Esophagus muscularis mucosa (tissue), 4 donors: ENCODE measurements at regions not wholly inside any gene's neighbourhood (a gene's known extent, or its start where the extent isn't known, plus 50 kb on each side); places are given as distances from the start of the nearest gene placed in this dataset.

Source experiments
- DNase-seq: peaks from one replicate; pipeline ENCODE4 v3.0.0-alpha.2; 2017; ENCODE audit errors: extremely low spot score
- H3K27ac ChIP-seq, 4 donors: fragments of 200-600 bp; sonication (generic); replicated peaks in 1 of 4; 1 replicate in 3 of 4; 2 replicates in 1 of 4; pipeline ENCODE4 v1.5.1; 2016 to 2019; ENCODE audit warnings: mild to moderate bottlenecking in 1 of 4
- H3K27me3 ChIP-seq, 4 donors: fragments of 200-600 bp; sonication (generic); one replicate each; pipeline versions ENCODE4 v1.5.1 to v1.6.0; 2016 to 2019
- H3K36me3 ChIP-seq, 4 donors: fragments of 200-600 bp; sonication (generic); one replicate each; pipeline ENCODE4 v1.5.1; 2016 to 2019
- H3K4me1 ChIP-seq, 4 donors: fragments of 200-600 bp; sonication (generic); one replicate each; pipeline ENCODE4 v1.5.1; 2016 to 2019
- H3K4me3 ChIP-seq, 4 donors: fragments of 200-600 bp; sonication (generic); 1 replicate in 2 of 4; 2 replicates in 2 of 4; pipeline ENCODE4 v1.5.1; 2016 to 2019; ENCODE audit warnings: mild to moderate bottlenecking in 4 of 4, moderate library complexity in 1 of 4
- H3K9me3 ChIP-seq, 4 donors: fragments of 200-600 bp; sonication (generic); 1 replicate in 3 of 4; 2 replicates in 1 of 4; pipeline ENCODE4 v1.5.1; 2016 to 2019
- EP300 ChIP-seq: sonication (generic); formaldehyde crosslinking; IDR thresholded peaks from one replicate; pipeline ENCODE4 v1.6.1; 2017; ENCODE audit warnings: antibody characterized with exemption
- POLR2A ChIP-seq: fragments of 450-650 bp; IDR thresholded peaks from one replicate; pipeline ENCODE4 v1.6.1; 2017; ENCODE audit warnings: antibody characterized with exemption, moderate library complexity, mild to moderate bottlenecking, low read depth
- POLR2AphosphoS5 ChIP-seq, 2 donors: sonication (generic); formaldehyde crosslinking; IDR thresholded peaks; one replicate each; pipeline ENCODE4 v1.6.1; 2017; ENCODE audit warnings: antibody characterized with exemption in 2 of 2
- WGBS: methylation state at CpG from one replicate; pipeline ENCODE4 v1.1.5; 2018; 5-methylcytosine and 5-hydroxymethylcytosine counted together
- intact Hi-C: fragments of 100-400 bp; cut with DNase I; formaldehyde crosslinking; loops from one replicate; pipeline ENCODE4 v1.15.1; 2023
- TF ChIP-seq, protein P1 (sequence below), 3 experiments: fragments of 200-600 bp in 2 of 3; fragments of 450-650 bp in 1 of 3; sonication (generic) in 2 of 3; IDR thresholded peaks; one replicate each; pipeline ENCODE4 v1.5.1; 2017 to 2019; ENCODE audit warnings: antibody characterized with exemption in 3 of 3, mild to moderate bottlenecking in 2 of 3, moderate library complexity in 1 of 3

DNA sequence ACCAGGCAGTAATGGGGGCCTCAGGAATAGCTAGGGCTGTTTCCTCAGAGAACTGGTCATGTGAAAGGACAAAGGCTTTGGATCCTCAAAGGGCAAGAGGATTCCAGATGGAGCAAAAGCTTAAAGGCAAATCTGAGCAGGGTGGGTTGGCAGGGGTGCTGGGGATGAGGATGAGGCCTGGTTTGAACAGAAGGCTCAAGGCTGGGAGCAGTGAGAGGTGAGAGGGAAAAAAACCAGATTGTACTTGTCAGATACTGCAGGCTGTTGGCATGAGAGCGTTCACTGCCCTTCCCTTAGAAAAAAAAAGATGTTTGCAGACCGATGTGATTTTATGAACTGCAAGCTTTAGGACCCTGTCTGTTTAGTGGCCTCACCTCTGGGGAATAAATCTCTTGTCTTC lies 63.4 kb downstream of the PABIR2 start:
- H3K4me3 ChIP-seq = no peak overlapping the region
- H3K9me3 ChIP-seq = no peaks in the 10 kb centered on the region
- peaks cover 4 to 36% (median 31%) of the 10 kb centered on the region in 4 donors for H3K4me1 ChIP-seq
- WGBS = 43% methylated on average over 2 of the region's 2 CpGs
- DNase-seq = no peak
- H3K27ac ChIP-seq = no peak overlapping the region
- intact Hi-C loops = loop anchor here (10.0 kb wide), 1 partner anchor 99 kb away; no protein-coding TSS in a partner anchor
- H3K36me3 ChIP-seq = no peaks in the 10 kb centered on the region
- no peaks in the 10 kb centered on the region for H3K27me3 ChIP-seq
- TF ChIP-seq POLR2AphosphoS5 (IDR thresholded peaks at IDR 0.05) = no peak
- TF ChIP-seq POLR2A = no peak
- no peak for TF ChIP-seq EP300
- TF ChIP-seq, protein P1, sequence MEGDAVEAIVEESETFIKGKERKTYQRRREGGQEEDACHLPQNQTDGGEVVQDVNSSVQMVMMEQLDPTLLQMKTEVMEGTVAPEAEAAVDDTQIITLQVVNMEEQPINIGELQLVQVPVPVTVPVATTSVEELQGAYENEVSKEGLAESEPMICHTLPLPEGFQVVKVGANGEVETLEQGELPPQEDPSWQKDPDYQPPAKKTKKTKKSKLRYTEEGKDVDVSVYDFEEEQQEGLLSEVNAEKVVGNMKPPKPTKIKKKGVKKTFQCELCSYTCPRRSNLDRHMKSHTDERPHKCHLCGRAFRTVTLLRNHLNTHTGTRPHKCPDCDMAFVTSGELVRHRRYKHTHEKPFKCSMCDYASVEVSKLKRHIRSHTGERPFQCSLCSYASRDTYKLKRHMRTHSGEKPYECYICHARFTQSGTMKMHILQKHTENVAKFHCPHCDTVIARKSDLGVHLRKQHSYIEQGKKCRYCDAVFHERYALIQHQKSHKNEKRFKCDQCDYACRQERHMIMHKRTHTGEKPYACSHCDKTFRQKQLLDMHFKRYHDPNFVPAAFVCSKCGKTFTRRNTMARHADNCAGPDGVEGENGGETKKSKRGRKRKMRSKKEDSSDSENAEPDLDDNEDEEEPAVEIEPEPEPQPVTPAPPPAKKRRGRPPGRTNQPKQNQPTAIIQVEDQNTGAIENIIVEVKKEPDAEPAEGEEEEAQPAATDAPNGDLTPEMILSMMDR (IDR thresholded peaks at IDR 0.05) = no peak

DNA sequence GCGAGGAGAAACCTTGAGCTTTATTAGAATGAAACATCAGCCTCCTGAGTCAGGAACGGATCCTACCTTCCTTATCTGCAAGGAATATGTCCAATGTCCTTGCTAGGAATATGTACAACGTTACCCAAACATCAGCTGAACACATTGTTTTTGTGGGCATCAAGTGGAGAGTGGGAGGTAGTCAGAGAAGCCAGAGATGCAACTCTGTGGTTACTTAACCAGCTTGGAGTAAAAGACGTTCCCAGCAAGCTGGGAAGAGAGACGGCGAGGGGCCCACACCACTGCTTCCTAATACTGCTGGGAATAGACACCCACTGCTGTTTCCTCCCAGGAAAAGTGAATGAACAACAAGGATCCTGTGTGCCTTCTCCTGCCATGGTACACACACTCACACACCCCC lies 64.3 kb downstream of the PABIR2 start:
- intact Hi-C loops = loop anchor here (10.0 kb wide), 1 partner anchor 98 kb away; no protein-coding TSS in a partner anchor
- WGBS = 85% methylated on average over 6 of the region's 6 CpGs

DNA sequence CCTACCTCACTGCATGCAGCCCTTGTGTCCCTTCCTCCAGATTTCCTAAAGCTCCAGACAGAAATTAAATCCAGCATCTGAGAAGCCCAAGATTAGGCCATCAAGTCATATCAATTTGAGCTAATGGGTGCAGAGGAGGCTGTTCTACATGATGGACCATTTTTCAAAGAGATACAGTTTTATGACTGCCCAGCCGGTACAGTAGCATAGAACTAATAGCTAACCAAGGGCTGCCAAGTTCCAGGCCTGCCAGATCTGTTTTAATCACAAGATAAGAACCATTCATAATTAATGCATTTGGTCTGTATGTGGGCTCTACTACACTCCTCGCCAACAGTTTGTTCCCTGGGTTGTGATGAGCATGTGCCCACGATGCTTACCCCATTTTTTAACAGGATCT lies 64.9 kb downstream of the PABIR2 start:
- TF ChIP-seq POLR2A (no peak), POLR2AphosphoS5 (IDR thresholded peaks at IDR 0.05) (no peak), EP300 (no peak)
- TF ChIP-seq, protein P1 (IDR thresholded peaks at IDR 0.05) = no peak
- Histone ChIP-seq H3K4me1 (peaks cover 4 to 24% (median 17%) of the 10 kb centered on the region in 4 donors), H3K27me3 (no peaks in the 10 kb centered on the region), H3K9me3 (no peaks in the 10 kb centered on the region), H3K36me3 (no peaks in the 10 kb centered on the region), H3K27ac (no peak overlapping the region), H3K4me3 (no peak overlapping the region)
- DNase-seq = no peak
- intact Hi-C loops = loop anchor here (10.0 kb wide), 1 partner anchor 97 kb away; no protein-coding TSS in a partner anchor
- WGBS = 90% methylated on average over 3 of the region's 3 CpGs

More for the DNA sequence above, 64.3 kb downstream of the PABIR2 start:
- Histone ChIP-seq H3K9me3 (no peaks in the 10 kb centered on the region), H3K27me3 (no peaks in the 10 kb centered on the region), H3K4me1 (peaks cover 4 to 29% (median 23%) of the 10 kb centered on the region in 4 donors), H3K36me3 (no peaks in the 10 kb centered on the region), H3K27ac (no peak overlapping the region), H3K4me3 (no peak overlapping the region)
- no peak for DNase-seq
- no peak for TF ChIP-seq EP300

DNA sequence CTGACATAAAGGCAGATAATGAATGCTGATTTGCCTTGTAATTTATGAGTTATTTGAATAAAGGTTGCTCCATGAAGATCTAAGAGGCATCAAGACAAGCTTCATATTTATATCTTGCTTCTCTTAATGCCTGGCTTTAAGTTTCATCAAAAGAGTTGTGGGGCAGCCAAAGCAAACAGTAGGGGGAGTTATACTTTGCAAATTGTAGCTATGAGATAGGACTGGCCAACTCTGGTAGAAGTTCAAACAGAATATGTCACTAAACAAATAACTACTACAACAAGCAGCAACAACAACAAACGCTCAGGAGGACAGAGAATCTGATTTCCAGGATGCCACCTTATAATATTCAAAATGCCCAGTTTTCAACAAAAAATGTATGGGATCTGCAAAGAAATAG lies 69.1 kb upstream of the PLAC1 start:
- no peaks in the 10 kb centered on the region for H3K9me3 ChIP-seq
- 81% methylated on average over 1 of the region's 1 CpG for WGBS
- intact Hi-C loops = no loop called here
- no peak overlapping the region for H3K4me3 ChIP-seq
- H3K27ac ChIP-seq = no peak overlapping the region
- no peak for DNase-seq
- no peaks in the 10 kb centered on the region for H3K27me3 ChIP-seq
- H3K36me3 ChIP-seq = no peaks in the 10 kb centered on the region
- no peaks in the 10 kb centered on the region for H3K4me1 ChIP-seq
- TF ChIP-seq POLR2AphosphoS5 (IDR thresholded peaks at IDR 0.05) = no peak

DNA sequence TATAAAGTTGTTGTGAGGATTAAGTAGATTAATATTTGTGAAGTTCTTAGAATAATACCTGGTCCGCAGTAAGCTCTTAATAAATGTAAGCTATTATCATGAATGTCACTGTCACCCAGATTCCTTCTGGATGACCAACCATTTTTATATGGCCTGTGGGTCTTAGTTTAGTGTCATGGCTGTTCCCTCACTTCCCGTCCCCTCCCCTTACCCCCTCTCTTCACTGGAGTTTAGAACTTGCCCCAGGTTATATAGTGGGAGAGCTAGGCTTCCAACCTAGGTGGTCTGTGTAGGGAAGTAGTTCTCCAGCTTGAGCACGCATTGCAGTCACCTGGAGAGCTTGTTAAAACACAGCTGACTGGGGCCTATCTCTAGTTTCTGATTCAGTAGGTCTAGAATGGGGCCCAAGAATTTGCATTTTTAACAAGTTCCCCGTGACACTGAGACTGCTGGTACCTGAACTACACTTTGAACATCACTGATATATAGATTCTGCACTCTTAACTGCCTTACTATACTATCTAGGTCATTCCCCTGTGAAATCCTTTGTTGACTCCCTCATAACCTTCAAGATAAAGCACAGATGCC lies 66.9 kb upstream of the PLAC1 start:
- TF ChIP-seq EP300 = no peak
- TF ChIP-seq, protein P1 (IDR thresholded peaks at IDR 0.05) = no peak
- no peak for TF ChIP-seq POLR2AphosphoS5 (IDR thresholded peaks at IDR 0.05)
- TF ChIP-seq POLR2A = no peak
- intact Hi-C loops = no loop called here
- H3K4me3 ChIP-seq = no peak overlapping the region
- WGBS = 75% methylated on average over 4 of the region's 4 CpGs
- no peaks in the 10 kb centered on the region for H3K36me3 ChIP-seq
- no peaks in the 10 kb centered on the region for H3K27me3 ChIP-seq
- DNase-seq = no peak
- no peak overlapping the region for H3K27ac ChIP-seq
- H3K9me3 ChIP-seq = peaks cover 0 to 5% (median 0%) of the 10 kb centered on the region in 4 donors
- H3K4me1 ChIP-seq = no peaks in the 10 kb centered on the region
